Panc1 (cell line): ENCODE measurements at regions not wholly inside any gene's neighbourhood (a gene's known extent, or its start where the extent isn't known, plus 50 kb on each side); places are given as distances from the start of the nearest gene placed in this dataset.
"Not testable (repeated sequence)": the region's sequence is repeated elsewhere in the genome, so short reads cannot be mapped to it uniquely, and the experiment has no call there.

Source experiments
- ATAC-seq: fragments of 200-7000 bp; cut with Tn5 transposase; 2 replicates; pipeline ENCODE4 v1.9.1; 2020; ENCODE audit warnings: mild to moderate bottlenecking, moderate library complexity
- BruUV-seq: library from RNA; stranded (reverse); fragments of 400-500 nt; replicated peaks from 2 replicates; lab custom pipeline; 2021; lab: Mats Ljungman, UMichigan
- CTCF ChIA-PET: fragments of 300-600 bp; sonication (Branson Sonifier 250); formaldehyde crosslinking; loops from one replicate; lab custom pipeline; 2022; ENCODE audit warnings: antibody characterized with exemption; lab: Charles Lee
- POLR2A ChIA-PET: fragments of 300-600 bp; sonication (Branson Sonifier 250); formaldehyde crosslinking; loops from one replicate; lab custom pipeline; 2022; ENCODE audit warnings: antibody characterized with exemption; lab: Charles Lee
- DNase-seq: peaks from one replicate; pipeline ENCODE4 v3.0.0-alpha.2; 2010; ENCODE audit warnings: low read depth, low spot score
- H3K27ac ChIP-seq: 2 replicates; pipeline ENCODE4 v1.5.1; 2011; ENCODE audit warnings: mild to moderate bottlenecking, low read length, inconsistent platforms
- H3K27me3 ChIP-seq: fragments of 200-500 bp; sonication (Bioruptor generic); 2 replicates; pipeline ENCODE4 v1.6.0; 2014; ENCODE audit warnings: low read length, inconsistent platforms; ENCODE audit not compliant: control insufficient read depth, insufficient read depth
- H3K36me3 ChIP-seq: fragments of 200-500 bp; sonication (Bioruptor generic); 2 replicates; pipeline ENCODE4 v1.5.1; 2014; ENCODE audit warnings: inconsistent platforms, mild to moderate bottlenecking, low read length, moderate library complexity; ENCODE audit not compliant: control insufficient read depth, insufficient read depth
- H3K4me1 ChIP-seq: 2 replicates; pipeline ENCODE4 v1.5.1; 2011; ENCODE audit warnings: inconsistent platforms, mild to moderate bottlenecking, low read length, moderate library complexity; ENCODE audit not compliant: control insufficient read depth, insufficient read depth
- H3K4me3 ChIP-seq, 2 experiments: 2 replicates each; pipeline ENCODE4 v1.5.1; 2011 to 2012; ENCODE audit warnings: low read depth in 2 of 2, low read length in 2 of 2, mild to moderate bottlenecking in 2 of 2, inconsistent platforms in 1 of 2, moderate library complexity in 1 of 2
- H3K9me3 ChIP-seq: fragments of 200-500 bp; sonication (Bioruptor generic); 2 replicates; pipeline ENCODE4 v1.5.1; 2014; ENCODE audit warnings: low read depth, mild to moderate bottlenecking, inconsistent platforms, low read length, moderate library complexity; ENCODE audit not compliant: control insufficient read depth, insufficient read depth
- POLR2AphosphoS5 ChIP-seq: IDR thresholded peaks from 2 replicates; pipeline ENCODE4 v1.6.1; 2012; ENCODE audit warnings: mild to moderate bottlenecking, low read depth, low read length, moderate library complexity
- REST ChIP-seq, 2 experiments: IDR thresholded peaks; 2 replicates each; pipeline ENCODE4 v1.6.1; 2011 to 2012; ENCODE audit warnings: low read depth in 2 of 2, control low read depth in 1 of 2, low read length in 1 of 2, mild to moderate bottlenecking in 1 of 2, moderate library complexity in 1 of 2; ENCODE audit not compliant: insufficient read depth in 1 of 2
- SIN3A ChIP-seq: IDR thresholded peaks from 2 replicates; pipeline ENCODE4 v1.6.1; 2012; ENCODE audit warnings: low read depth, mild to moderate bottlenecking, low read length, moderate library complexity, borderline replicate concordance; ENCODE audit not compliant: insufficient read depth
- TCF7L2 ChIP-seq: IDR thresholded peaks from 2 replicates; pipeline ENCODE4 v1.6.1; 2011; ENCODE audit warnings: mild to moderate bottlenecking, low read depth, low read length, inconsistent platforms
- in situ Hi-C: cut with HindIII; loops from 2 replicates; pipeline ENCODE4 v1.10.0; 2016; ENCODE audit warnings: low sequenced_read_pairs, low pct_unique_long_range_greater_than_20kb
- intact Hi-C: fragments of 100-400 bp; cut with micrococcal nuclease; formaldehyde crosslinking; loops from one replicate; pipeline ENCODE4 v1.10.0; 2022; ENCODE audit not compliant: unreplicated experiment
- TF ChIP-seq, protein P1 (sequence below): fragments of 450-650 bp; IDR thresholded peaks from 2 replicates; pipeline ENCODE4 v1.5.1; 2017; ENCODE audit warnings: mild to moderate bottlenecking

GRCh38 chr16:7867831-7868230, 535.2 kb downstream of the RBFOX1 start:
- in situ Hi-C loops (no loop called here), intact Hi-C loops (no loop called here)
- H3K4me1 ChIP-seq = no peaks in the 10 kb centered on the region
- H3K9me3 ChIP-seq = no peaks in the 10 kb centered on the region
- no TSS peak for BruUV-seq
- no peak overlapping the region for H3K27ac ChIP-seq
- ATAC-seq (no peak), DNase-seq (no peak)
- H3K27me3 ChIP-seq = no peaks in the 10 kb centered on the region
- H3K36me3 ChIP-seq = no peaks in the 10 kb centered on the region
- TF ChIP-seq, protein P1, sequence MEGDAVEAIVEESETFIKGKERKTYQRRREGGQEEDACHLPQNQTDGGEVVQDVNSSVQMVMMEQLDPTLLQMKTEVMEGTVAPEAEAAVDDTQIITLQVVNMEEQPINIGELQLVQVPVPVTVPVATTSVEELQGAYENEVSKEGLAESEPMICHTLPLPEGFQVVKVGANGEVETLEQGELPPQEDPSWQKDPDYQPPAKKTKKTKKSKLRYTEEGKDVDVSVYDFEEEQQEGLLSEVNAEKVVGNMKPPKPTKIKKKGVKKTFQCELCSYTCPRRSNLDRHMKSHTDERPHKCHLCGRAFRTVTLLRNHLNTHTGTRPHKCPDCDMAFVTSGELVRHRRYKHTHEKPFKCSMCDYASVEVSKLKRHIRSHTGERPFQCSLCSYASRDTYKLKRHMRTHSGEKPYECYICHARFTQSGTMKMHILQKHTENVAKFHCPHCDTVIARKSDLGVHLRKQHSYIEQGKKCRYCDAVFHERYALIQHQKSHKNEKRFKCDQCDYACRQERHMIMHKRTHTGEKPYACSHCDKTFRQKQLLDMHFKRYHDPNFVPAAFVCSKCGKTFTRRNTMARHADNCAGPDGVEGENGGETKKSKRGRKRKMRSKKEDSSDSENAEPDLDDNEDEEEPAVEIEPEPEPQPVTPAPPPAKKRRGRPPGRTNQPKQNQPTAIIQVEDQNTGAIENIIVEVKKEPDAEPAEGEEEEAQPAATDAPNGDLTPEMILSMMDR = no peak
- no peak for TF ChIP-seq REST (IDR thresholded peaks at IDR 0.05; ENCODE audit: insufficient read depth in 1 of 2, low read depth in 2 of 2, low read length in 1 of 2)
- no peak for TF ChIP-seq POLR2AphosphoS5
- TF ChIP-seq SIN3A = no peak
- no peak for TF ChIP-seq TCF7L2
- ChIA-PET POLR2A (no interaction called here), CTCF (no interaction called here)
- H3K4me3 ChIP-seq = no peak overlapping the region

DNA sequence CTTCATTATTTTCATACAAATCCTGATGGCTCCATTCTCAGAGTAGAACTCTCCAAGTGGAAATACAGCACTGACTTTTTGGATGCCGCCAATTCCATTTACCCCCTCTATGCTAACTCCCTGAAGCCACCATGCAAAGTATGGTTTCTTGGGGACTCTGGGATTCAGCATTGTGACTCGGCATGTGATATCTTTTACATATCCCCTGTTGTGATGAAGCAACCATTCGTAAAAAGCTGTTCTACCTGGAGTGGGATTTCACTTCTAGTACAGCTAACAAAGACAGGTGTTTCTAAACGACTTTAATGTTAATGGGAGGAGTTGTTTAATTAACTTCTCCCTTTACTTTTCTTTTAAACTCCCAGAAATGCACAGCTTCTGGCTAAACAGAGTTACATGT, 533.5 kb downstream of the RBFOX1 start:
- POLR2A ChIA-PET = no interaction called here
- TF ChIP-seq TCF7L2 (no peak), SIN3A (no peak), POLR2AphosphoS5 (no peak), REST (IDR thresholded peaks at IDR 0.05; ENCODE audit: insufficient read depth in 1 of 2, low read depth in 2 of 2, low read length in 1 of 2) (no peak)
- TF ChIP-seq, protein P1 = no peak
- ATAC-seq (no peak), DNase-seq (no peak)
- no peaks in the 10 kb centered on the region for H3K27me3 ChIP-seq
- no peaks in the 10 kb centered on the region for H3K36me3 ChIP-seq
- H3K4me3 ChIP-seq = no peak overlapping the region
- no peaks in the 10 kb centered on the region for H3K4me1 ChIP-seq
- H3K9me3 ChIP-seq = no peaks in the 10 kb centered on the region
- in situ Hi-C loops = no loop called here
- intact Hi-C loops = no loop called here
- no peak overlapping the region for H3K27ac ChIP-seq
- CTCF ChIA-PET = no interaction called here
- no TSS peak for BruUV-seq

DNA sequence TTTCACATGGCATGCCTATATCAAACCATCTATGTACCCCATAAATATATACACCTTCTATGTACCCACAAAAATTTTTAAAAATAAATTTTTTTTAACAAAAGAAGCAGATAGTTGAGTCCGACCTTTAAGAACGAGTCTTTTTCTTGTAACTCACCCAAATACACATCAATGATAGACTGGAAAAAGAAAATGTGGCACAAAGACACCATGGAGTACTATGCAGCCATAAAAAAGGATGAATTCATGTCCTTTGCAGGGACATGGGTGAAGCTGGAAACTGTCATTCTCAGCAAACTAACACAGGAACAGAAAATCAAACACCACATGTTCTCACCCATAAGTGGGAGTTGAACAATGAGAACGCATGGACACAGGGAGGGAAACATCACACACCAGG, 532.7 kb downstream of the RBFOX1 start:
- CTCF ChIA-PET, H3K36me3 ChIP-seq, H3K4me3 ChIP-seq, intact Hi-C loops, H3K27ac ChIP-seq, in situ Hi-C loops, DNase-seq, H3K4me1 ChIP-seq, BruUV-seq, H3K9me3 ChIP-seq, ATAC-seq, POLR2A ChIA-PET, H3K27me3 ChIP-seq: not testable (repeated sequence)
